K562 (cell line): ENCODE measurements at regions not wholly inside any gene's neighbourhood (a gene's known extent, or its start where the extent isn't known, plus 50 kb on each side); places are given as distances from the start of the nearest gene placed in this dataset.

ENCODE experiments used
- ATAC-seq: fragments of 200-7000 bp; cut with Tn5 transposase; 3 replicates; pipeline ENCODE4 v1.9.1; 2020; ENCODE audit warnings: moderate library complexity
- BruUV-seq: library from RNA; stranded (reverse); fragments of 400-500 nt; replicated peaks from 2 replicates; lab custom pipeline; 2021; lab: Mats Ljungman, UMichigan
- CTCF ChIA-PET: fragments of 300-600 bp; formaldehyde crosslinking; extraction: SDS; loops from one replicate; lab custom pipeline; 2021; ENCODE audit warnings: low intra/inter-chr PET ratio; lab: Yijun Ruan, JAX
- POLR2A ChIA-PET: fragments of 300-600, 350-650 bp; sonication (Branson Sonifier 250); formaldehyde crosslinking; extraction: SDS; loops from one replicate; lab custom pipeline; 2021; ENCODE audit warnings: antibody characterized with exemption, inconsistent platforms; lab: Yijun Ruan, JAX
- DNase-seq, 4 experiments: peaks; one replicate each; pipeline versions ENCODE4 v3.0.0 to v3.0.0-alpha.2; 2011 to 2018; ENCODE audit warnings: low spot score in 3 of 4, mixed read lengths in 3 of 4; ENCODE audit errors: extremely low read depth in 1 of 4
- FAIRE-seq: peaks from 2 replicates; lab custom pipeline; 2011; peaks lifted over from hg19 to GRCh38; lab: Jason Lieb, UNC
- H2AFZ ChIP-seq: 2 replicates; pipeline ENCODE4 v1.6.0; 2011; ENCODE audit warnings: low read depth, low read length, control low read depth, inconsistent platforms
- H3K27ac ChIP-seq: fragments of 200-600 bp; 3 replicates; pipeline ENCODE4 v1.8.0; 2011; ENCODE audit warnings: low read depth, mild to moderate bottlenecking, control low read depth, inconsistent platforms, low read length, moderate library complexity, mixed read lengths; ENCODE audit errors: extremely low read depth
- H3K27me3 ChIP-seq, 2 experiments: fragments of 300-600 bp in 1 of 2; 2 replicates in 1 of 2; 3 replicates in 1 of 2; pipeline versions ENCODE4 v1.6.0 to v1.8.0; 2011; ENCODE audit warnings: inconsistent platforms in 2 of 2, low read length in 2 of 2, mild to moderate bottlenecking in 1 of 2, mixed read lengths in 1 of 2, moderate library complexity in 1 of 2; ENCODE audit not compliant: control insufficient read depth in 2 of 2, insufficient read depth in 2 of 2
- H3K36me3 ChIP-seq: fragments of 300-600 bp; 3 replicates; pipeline ENCODE4 v1.8.0; 2011; ENCODE audit warnings: mild to moderate bottlenecking, low read length, inconsistent platforms; ENCODE audit not compliant: control insufficient read depth, insufficient read depth
- H3K4me1 ChIP-seq, 2 experiments: fragments of 200-600 bp in 1 of 2; replicated peaks in 1 of 2; 2 replicates in 1 of 2; 3 replicates in 1 of 2; pipeline versions ENCODE4 v1.5.1 to v1.8.0; 2011; ENCODE audit warnings: inconsistent platforms in 2 of 2, low read length in 2 of 2, mild to moderate bottlenecking in 1 of 2, mixed read lengths in 1 of 2, moderate library complexity in 1 of 2; ENCODE audit not compliant: control insufficient read depth in 2 of 2, insufficient read depth in 2 of 2
- H3K4me2 ChIP-seq: 2 replicates; pipeline ENCODE4 v1.6.1; 2011; ENCODE audit warnings: low read length, control low read depth, inconsistent platforms, mixed read lengths; ENCODE audit not compliant: insufficient read depth
- H3K4me3 ChIP-seq: fragments of 200-600 bp; sonication (generic), shearing (Covaris generic); 2 replicates; pipeline ENCODE4 v1.5.1; 2016; ENCODE audit warnings: control low read depth, inconsistent platforms
- H3K79me2 ChIP-seq: fragments of 200-600 bp; 3 replicates; pipeline ENCODE4 v1.8.0; 2011; ENCODE audit warnings: low read length, inconsistent platforms; ENCODE audit not compliant: control insufficient read depth, insufficient read depth
- H3K9ac ChIP-seq, 2 experiments: 2 replicates each; pipeline versions ENCODE4 v1.6.0 to v1.6.1; 2011; ENCODE audit warnings: low read depth in 2 of 2, low read length in 2 of 2, control low read depth in 1 of 2, inconsistent platforms in 1 of 2, mild to moderate bottlenecking in 1 of 2, mixed read lengths in 1 of 2; ENCODE audit not compliant: insufficient read depth in 1 of 2
- H3K9me1 ChIP-seq: one replicate; pipeline ENCODE4 v1.6.0; 2011; ENCODE audit warnings: inconsistent platforms, mild to moderate bottlenecking, low read length, moderate library complexity; ENCODE audit not compliant: control insufficient read depth, insufficient read depth
- H3K9me3 ChIP-seq: replicated peaks from 2 replicates; pipeline ENCODE4 v1.5.1; 2011; ENCODE audit warnings: low read depth, low read length, inconsistent platforms; ENCODE audit not compliant: control insufficient read depth, insufficient read depth
- H4K20me1 ChIP-seq: replicated peaks from 2 replicates; pipeline ENCODE4 v1.6.1; 2011; ENCODE audit warnings: low read length, inconsistent platforms, mixed read lengths; ENCODE audit not compliant: control insufficient read depth, insufficient read depth
- BDP1 ChIP-seq: IDR thresholded peaks from 3 replicates; pipeline ENCODE4 v1.6.1; 2011; ENCODE audit not compliant: insufficient read length, insufficient read depth
- CEBPB ChIP-seq: fragments of 450-650 bp; IDR thresholded peaks from 2 replicates; pipeline ENCODE4 v1.6.1; 2016; ENCODE audit warnings: missing genetic modification characterization, missing compliant biosample characterization
- HDAC8 ChIP-seq: fragments of 450-650 bp; IDR thresholded peaks from 2 replicates; pipeline ENCODE4 v1.6.1; 2016; ENCODE audit warnings: mild to moderate bottlenecking, missing genetic modification characterization, moderate library complexity, missing compliant biosample characterization
- HSF4 ChIP-seq: fragments of 250-450 bp; sonication (Bioruptor Pico); IDR thresholded peaks from 2 replicates; pipeline ENCODE4 v2.1.2; 2022; ENCODE audit warnings: mild to moderate bottlenecking, moderate library complexity, borderline replicate concordance
- JUNB ChIP-seq: fragments of 450-650 bp; formaldehyde crosslinking; conservative IDR thresholded peaks from 2 replicates; pipeline ENCODE4 v1.4.0; 2020; ENCODE audit warnings: mild to moderate bottlenecking
- KHSRP ChIP-seq: fragments of 450-650 bp; IDR thresholded peaks from 2 replicates; pipeline ENCODE4 v1.6.1; 2017
- MBD1 ChIP-seq: fragments of 250-450 bp; sonication (Bioruptor Pico); IDR thresholded peaks from 2 replicates; pipeline ENCODE4 v1.8.0; 2022; ENCODE audit warnings: inconsistent platforms
- SMARCC2 ChIP-seq: fragments of 450-650 bp; IDR thresholded peaks from 2 replicates; pipeline ENCODE4 v1.6.1; 2017; ENCODE audit warnings: antibody characterized with exemption, moderate library complexity, mild to moderate bottlenecking, low read depth
- TRIM25 ChIP-seq: fragments of 450-650 bp; IDR thresholded peaks from 2 replicates; pipeline ENCODE4 v1.7.0; 2016; ENCODE audit warnings: borderline replicate concordance
- ZC3H4 ChIP-seq: sonication (generic); formaldehyde crosslinking; IDR thresholded peaks from 2 replicates; pipeline ENCODE4 v1.9.0; 2021; ENCODE audit warnings: missing genetic modification reagents, borderline replicate concordance
- ZNF561 ChIP-seq: fragments of 450-650 bp; formaldehyde crosslinking; conservative IDR thresholded peaks from 2 replicates; pipeline ENCODE4 v1.4.0; 2020; ENCODE audit warnings: mild to moderate bottlenecking, moderate library complexity
- WGBS: fragments of 100-300 bp; shearing (Covaris generic); methylation state at CpG from one replicate; pipeline ENCODE4 v1.1.6; 2016; ENCODE audit warnings: low coverage, mixed read lengths; ENCODE audit not compliant: insufficient coverage; ENCODE audit errors: missing lambda C conversion rate; 5-methylcytosine and 5-hydroxymethylcytosine counted together
- in situ Hi-C: fragments of 300-500 bp; cut with MboI; formaldehyde crosslinking; loops from 4 replicates; pipeline ENCODE4 v1.15.0; 2018; ENCODE audit warnings: inconsistent platforms, mixed read lengths
- intact Hi-C: fragments of 100-400 bp; cut with micrococcal nuclease; formaldehyde crosslinking; loops from 2 replicates; pipeline ENCODE4 v1.14.2; 2022

GRCh38 chr1:55990007-55990406 is 589.4 kb downstream of the PLPP3 start (continued):
- TF ChIP-seq SMARCC2: no peak
- TF ChIP-seq TRIM25: no peak
- no peak for TF ChIP-seq ZC3H4 (CRISPR knock-in tag)
- no peak for TF ChIP-seq KHSRP
- no peak for TF ChIP-seq JUNB
- no peak for TF ChIP-seq ZNF561 (CRISPR knock-in tag)

- intact Hi-C loops (no loop called here), in situ Hi-C loops (no loop called here)
- Histone ChIP-seq H3K4me2 (no peak overlapping the region), H3K9me1 (no peaks in the 10 kb centered on the region), H3K27ac (no peak overlapping the region), H3K9me3 (no peaks in the 10 kb centered on the region; the same call in 1 of the 2 replicates), H3K79me2 (no peaks in the 10 kb centered on the region), H3K4me1 (no peaks in the 10 kb centered on the region), H3K4me3 (no peak overlapping the region), H2AFZ (no peak overlapping the region), H4K20me1 (no peaks in the 10 kb centered on the region), H3K36me3 (no peaks in the 10 kb centered on the region), H3K9ac (no peak overlapping the region), H3K27me3 (no peaks in the 10 kb centered on the region)
- ChIA-PET POLR2A (no interaction called here), CTCF (no interaction called here)
- TF ChIP-seq HDAC8 (tag): no peak
- TF ChIP-seq BDP1: no peak
- TF ChIP-seq CEBPB (tag): no peak
- TF ChIP-seq MBD1: no peak
- no peak for TF ChIP-seq HSF4 (CRISPR knock-in tag)
- 0% methylated on average over 1 of the region's 1 CpG for WGBS
- no peak for FAIRE-seq
- BruUV-seq: no TSS peak
- no peak for ATAC-seq
- no peak for DNase-seq
Observed at GRCh38 chr1:55988963-55989452, 590.4 kb downstream of the PLPP3 start.
